ENCODE measurements at regions not wholly inside any gene's neighbourhood (a gene's known extent, or its start where the extent isn't known, plus 50 kb on each side); places are given as distances from the start of the nearest gene placed in this dataset.

DNA sequence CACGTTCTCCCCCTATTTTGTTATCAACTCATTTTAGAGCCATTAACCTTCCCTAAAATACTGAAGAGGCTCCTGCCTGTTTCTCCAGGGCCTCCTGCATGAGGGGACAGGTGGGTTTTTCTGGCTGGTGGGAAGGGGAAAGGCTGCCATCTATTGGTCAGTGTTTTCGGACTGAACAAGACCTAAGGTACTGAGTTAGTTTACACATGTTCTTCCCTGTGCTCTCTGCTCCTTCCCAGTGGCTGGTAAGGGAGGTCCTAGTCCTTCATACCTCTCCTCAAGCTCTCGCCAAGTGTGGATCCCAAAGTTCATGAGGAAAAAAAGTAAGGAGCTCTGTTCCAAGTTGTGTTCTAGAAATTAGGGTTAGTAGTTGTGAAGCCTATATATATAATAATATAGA is 357.5 kb downstream of the FSCB start:
- TF ChIP-seq ZNF155 (tag by site-specific recombination; IDR thresholded peaks at IDR 0.05) (no peak), ZNF654 (tag by site-specific recombination; IDR thresholded peaks at IDR 0.05; ENCODE audit: low read depth) (peak; percentile 30; the same call in 1 of the 2 replicates)
- H3K36me3 ChIP-seq (ENCODE audit: control insufficient read depth in 2 of 2, insufficient read depth in 1 of 2, low read length in 2 of 2): no peaks in the 10 kb centered on the region
- CTCF ChIA-PET: interaction anchor here (0.6 to 1.4 kb wide), 4 partner anchors 12 to 618 kb away, joined by 3 to 9 read pairs (median 4); no protein-coding TSS in a partner anchor
- H3K9me3 ChIP-seq (ENCODE audit: control insufficient read depth, insufficient read depth, low read depth, low read length): no peaks in the 10 kb centered on the region
- no peak overlapping the region for H3K4me3 ChIP-seq (ENCODE audit: low read depth, low read length)
- no peak overlapping the region for H3K27ac ChIP-seq (ENCODE audit: extremely low read depth, low read depth, low read length)
- POLR2A ChIA-PET: no interaction called here
- no peaks in the 10 kb centered on the region for H3K4me1 ChIP-seq (ENCODE audit: control insufficient read depth, insufficient read depth, low read length)

DNA sequence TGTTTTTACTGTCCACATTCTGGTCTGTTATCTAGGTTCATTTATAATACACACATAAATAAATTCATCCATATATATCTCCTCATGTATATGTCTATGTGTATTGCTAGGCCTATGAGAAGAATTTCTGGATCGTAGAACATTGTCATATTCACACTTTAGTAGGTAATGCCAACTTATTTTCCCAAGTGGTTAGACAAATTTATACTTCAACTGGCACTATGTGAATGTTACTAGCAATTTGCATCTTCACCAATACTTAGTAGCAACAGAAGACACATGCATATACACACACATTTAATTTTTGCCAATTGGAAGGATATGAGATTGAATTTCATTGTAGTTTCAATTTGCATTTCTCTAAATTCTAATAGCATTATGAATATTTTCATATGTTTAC is 365.1 kb downstream of the FSCB start:
- POLR2A ChIA-PET: no interaction called here
- Histone ChIP-seq H3K9me3 (ENCODE audit: control insufficient read depth, insufficient read depth, low read depth, low read length) (no peaks in the 10 kb centered on the region), H3K4me1 (ENCODE audit: control insufficient read depth, insufficient read depth, low read length) (no peaks in the 10 kb centered on the region), H3K36me3 (ENCODE audit: control insufficient read depth in 2 of 2, insufficient read depth in 1 of 2, low read length in 2 of 2) (no peaks in the 10 kb centered on the region), H3K4me3 (ENCODE audit: low read depth, low read length) (no peak overlapping the region), H3K27ac (ENCODE audit: extremely low read depth, low read depth, low read length) (no peak overlapping the region)
- CTCF ChIA-PET: no interaction called here
- TF ChIP-seq, protein P1, sequence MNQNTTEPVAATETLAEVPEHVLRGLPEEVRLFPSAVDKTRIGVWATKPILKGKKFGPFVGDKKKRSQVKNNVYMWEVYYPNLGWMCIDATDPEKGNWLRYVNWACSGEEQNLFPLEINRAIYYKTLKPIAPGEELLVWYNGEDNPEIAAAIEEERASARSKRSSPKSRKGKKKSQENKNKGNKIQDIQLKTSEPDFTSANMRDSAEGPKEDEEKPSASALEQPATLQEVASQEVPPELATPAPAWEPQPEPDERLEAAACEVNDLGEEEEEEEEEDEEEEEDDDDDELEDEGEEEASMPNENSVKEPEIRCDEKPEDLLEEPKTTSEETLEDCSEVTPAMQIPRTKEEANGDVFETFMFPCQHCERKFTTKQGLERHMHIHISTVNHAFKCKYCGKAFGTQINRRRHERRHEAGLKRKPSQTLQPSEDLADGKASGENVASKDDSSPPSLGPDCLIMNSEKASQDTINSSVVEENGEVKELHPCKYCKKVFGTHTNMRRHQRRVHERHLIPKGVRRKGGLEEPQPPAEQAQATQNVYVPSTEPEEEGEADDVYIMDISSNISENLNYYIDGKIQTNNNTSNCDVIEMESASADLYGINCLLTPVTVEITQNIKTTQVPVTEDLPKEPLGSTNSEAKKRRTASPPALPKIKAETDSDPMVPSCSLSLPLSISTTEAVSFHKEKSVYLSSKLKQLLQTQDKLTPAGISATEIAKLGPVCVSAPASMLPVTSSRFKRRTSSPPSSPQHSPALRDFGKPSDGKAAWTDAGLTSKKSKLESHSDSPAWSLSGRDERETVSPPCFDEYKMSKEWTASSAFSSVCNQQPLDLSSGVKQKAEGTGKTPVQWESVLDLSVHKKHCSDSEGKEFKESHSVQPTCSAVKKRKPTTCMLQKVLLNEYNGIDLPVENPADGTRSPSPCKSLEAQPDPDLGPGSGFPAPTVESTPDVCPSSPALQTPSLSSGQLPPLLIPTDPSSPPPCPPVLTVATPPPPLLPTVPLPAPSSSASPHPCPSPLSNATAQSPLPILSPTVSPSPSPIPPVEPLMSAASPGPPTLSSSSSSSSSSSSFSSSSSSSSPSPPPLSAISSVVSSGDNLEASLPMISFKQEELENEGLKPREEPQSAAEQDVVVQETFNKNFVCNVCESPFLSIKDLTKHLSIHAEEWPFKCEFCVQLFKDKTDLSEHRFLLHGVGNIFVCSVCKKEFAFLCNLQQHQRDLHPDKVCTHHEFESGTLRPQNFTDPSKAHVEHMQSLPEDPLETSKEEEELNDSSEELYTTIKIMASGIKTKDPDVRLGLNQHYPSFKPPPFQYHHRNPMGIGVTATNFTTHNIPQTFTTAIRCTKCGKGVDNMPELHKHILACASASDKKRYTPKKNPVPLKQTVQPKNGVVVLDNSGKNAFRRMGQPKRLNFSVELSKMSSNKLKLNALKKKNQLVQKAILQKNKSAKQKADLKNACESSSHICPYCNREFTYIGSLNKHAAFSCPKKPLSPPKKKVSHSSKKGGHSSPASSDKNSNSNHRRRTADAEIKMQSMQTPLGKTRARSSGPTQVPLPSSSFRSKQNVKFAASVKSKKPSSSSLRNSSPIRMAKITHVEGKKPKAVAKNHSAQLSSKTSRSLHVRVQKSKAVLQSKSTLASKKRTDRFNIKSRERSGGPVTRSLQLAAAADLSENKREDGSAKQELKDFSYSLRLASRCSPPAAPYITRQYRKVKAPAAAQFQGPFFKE (tag by site-specific recombination; IDR thresholded peaks at IDR 0.05; ENCODE audit: borderline replicate concordance): no peak
- TF ChIP-seq MEIS1 (CRISPR knock-in tag; IDR thresholded peaks at IDR 0.05; ENCODE audit: borderline replicate concordance): no peak
- no peak for TF ChIP-seq ZFP69B (tag by site-specific recombination; IDR thresholded peaks at IDR 0.05)
- TF ChIP-seq ZNF214 (tag by site-specific recombination; IDR thresholded peaks at IDR 0.05; ENCODE audit: borderline replicate concordance): no peak
- TF ChIP-seq ZNF549 (tag by site-specific recombination; IDR thresholded peaks at IDR 0.05): no peak
- TF ChIP-seq, protein P2, sequence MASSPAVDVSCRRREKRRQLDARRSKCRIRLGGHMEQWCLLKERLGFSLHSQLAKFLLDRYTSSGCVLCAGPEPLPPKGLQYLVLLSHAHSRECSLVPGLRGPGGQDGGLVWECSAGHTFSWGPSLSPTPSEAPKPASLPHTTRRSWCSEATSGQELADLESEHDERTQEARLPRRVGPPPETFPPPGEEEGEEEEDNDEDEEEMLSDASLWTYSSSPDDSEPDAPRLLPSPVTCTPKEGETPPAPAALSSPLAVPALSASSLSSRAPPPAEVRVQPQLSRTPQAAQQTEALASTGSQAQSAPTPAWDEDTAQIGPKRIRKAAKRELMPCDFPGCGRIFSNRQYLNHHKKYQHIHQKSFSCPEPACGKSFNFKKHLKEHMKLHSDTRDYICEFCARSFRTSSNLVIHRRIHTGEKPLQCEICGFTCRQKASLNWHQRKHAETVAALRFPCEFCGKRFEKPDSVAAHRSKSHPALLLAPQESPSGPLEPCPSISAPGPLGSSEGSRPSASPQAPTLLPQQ (tag by site-specific recombination; IDR thresholded peaks at IDR 0.05): no peak
- TF ChIP-seq, protein P3, sequence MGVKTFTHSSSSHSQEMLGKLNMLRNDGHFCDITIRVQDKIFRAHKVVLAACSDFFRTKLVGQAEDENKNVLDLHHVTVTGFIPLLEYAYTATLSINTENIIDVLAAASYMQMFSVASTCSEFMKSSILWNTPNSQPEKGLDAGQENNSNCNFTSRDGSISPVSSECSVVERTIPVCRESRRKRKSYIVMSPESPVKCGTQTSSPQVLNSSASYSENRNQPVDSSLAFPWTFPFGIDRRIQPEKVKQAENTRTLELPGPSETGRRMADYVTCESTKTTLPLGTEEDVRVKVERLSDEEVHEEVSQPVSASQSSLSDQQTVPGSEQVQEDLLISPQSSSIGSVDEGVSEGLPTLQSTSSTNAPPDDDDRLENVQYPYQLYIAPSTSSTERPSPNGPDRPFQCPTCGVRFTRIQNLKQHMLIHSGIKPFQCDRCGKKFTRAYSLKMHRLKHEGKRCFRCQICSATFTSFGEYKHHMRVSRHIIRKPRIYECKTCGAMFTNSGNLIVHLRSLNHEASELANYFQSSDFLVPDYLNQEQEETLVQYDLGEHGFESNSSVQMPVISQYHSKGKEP (tag by site-specific recombination; IDR thresholded peaks at IDR 0.05): no peak
- TF ChIP-seq KLF10 (tag by site-specific recombination; IDR thresholded peaks at IDR 0.05): no peak
- TF ChIP-seq ZBTB1 (tag by site-specific recombination; IDR thresholded peaks at IDR 0.05): no peak
- no peak for TF ChIP-seq ZNF629 (tag by site-specific recombination; IDR thresholded peaks at IDR 0.05)
- TF ChIP-seq MZF1 (tag by site-specific recombination; IDR thresholded peaks at IDR 0.05; ENCODE audit: borderline replicate concordance): no peak
- no peak for TF ChIP-seq GLIS1 (tag by site-specific recombination; IDR thresholded peaks at IDR 0.05)
- TF ChIP-seq ZBTB20 (tag by site-specific recombination; IDR thresholded peaks at IDR 0.05): no peak
- TF ChIP-seq, protein P4, sequence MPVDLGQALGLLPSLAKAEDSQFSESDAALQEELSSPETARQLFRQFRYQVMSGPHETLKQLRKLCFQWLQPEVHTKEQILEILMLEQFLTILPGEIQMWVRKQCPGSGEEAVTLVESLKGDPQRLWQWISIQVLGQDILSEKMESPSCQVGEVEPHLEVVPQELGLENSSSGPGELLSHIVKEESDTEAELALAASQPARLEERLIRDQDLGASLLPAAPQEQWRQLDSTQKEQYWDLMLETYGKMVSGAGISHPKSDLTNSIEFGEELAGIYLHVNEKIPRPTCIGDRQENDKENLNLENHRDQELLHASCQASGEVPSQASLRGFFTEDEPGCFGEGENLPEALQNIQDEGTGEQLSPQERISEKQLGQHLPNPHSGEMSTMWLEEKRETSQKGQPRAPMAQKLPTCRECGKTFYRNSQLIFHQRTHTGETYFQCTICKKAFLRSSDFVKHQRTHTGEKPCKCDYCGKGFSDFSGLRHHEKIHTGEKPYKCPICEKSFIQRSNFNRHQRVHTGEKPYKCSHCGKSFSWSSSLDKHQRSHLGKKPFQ (tag by site-specific recombination; IDR thresholded peaks at IDR 0.05): no peak
- no peak for TF ChIP-seq ZNF626 (tag by site-specific recombination; IDR thresholded peaks at IDR 0.05)
- TF ChIP-seq, protein P5, sequence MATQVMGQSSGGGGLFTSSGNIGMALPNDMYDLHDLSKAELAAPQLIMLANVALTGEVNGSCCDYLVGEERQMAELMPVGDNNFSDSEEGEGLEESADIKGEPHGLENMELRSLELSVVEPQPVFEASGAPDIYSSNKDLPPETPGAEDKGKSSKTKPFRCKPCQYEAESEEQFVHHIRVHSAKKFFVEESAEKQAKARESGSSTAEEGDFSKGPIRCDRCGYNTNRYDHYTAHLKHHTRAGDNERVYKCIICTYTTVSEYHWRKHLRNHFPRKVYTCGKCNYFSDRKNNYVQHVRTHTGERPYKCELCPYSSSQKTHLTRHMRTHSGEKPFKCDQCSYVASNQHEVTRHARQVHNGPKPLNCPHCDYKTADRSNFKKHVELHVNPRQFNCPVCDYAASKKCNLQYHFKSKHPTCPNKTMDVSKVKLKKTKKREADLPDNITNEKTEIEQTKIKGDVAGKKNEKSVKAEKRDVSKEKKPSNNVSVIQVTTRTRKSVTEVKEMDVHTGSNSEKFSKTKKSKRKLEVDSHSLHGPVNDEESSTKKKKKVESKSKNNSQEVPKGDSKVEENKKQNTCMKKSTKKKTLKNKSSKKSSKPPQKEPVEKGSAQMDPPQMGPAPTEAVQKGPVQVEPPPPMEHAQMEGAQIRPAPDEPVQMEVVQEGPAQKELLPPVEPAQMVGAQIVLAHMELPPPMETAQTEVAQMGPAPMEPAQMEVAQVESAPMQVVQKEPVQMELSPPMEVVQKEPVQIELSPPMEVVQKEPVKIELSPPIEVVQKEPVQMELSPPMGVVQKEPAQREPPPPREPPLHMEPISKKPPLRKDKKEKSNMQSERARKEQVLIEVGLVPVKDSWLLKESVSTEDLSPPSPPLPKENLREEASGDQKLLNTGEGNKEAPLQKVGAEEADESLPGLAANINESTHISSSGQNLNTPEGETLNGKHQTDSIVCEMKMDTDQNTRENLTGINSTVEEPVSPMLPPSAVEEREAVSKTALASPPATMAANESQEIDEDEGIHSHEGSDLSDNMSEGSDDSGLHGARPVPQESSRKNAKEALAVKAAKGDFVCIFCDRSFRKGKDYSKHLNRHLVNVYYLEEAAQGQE (tag by site-specific recombination; IDR thresholded peaks at IDR 0.05): no peak
- no peak for TF ChIP-seq ZNF169 (tag by site-specific recombination; IDR thresholded peaks at IDR 0.05)

Measured in HEK293 (cell line).